ENCODE measurements at regions not wholly inside any gene's neighbourhood (a gene's known extent, or its start where the extent isn't known, plus 50 kb on each side); places are given as distances from the start of the nearest gene placed in this dataset.

DNA sequence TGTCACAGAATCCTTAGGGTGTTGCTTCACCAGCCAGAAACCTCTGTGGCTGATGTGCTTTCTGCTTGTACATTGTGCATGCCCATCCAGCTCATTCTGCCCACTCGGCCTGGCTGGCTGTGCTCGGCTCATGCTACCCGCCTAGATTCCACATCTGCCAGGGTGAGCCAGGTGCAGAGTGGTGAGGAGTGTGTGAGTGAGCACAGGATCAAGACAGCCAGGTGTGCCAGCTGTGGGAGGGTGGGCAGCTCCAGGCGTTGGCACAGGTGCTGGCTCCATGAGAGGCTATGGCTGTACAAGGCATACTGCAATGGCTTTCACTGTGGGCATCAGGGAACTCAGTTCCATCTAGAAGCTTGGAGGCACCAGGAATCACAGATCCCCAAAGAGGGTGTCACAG is 1321.8 kb upstream of the CRIM1 start:
- Mint-ChIP-seq H3K9me3 (peaks cover 5% of the 10 kb centered on the region), H3K27ac (no peak overlapping the region), H3K4me3 (no peak overlapping the region), H3K4me1 (no peaks in the 10 kb centered on the region), H3K36me3 (ENCODE audit: low read depth) (no peaks in the 10 kb centered on the region), H3K27me3 (no peaks in the 10 kb centered on the region)
- ChIA-PET POLR2A (no interaction called here), CTCF (no interaction called here)
- no peak for DNase-seq

DNA sequence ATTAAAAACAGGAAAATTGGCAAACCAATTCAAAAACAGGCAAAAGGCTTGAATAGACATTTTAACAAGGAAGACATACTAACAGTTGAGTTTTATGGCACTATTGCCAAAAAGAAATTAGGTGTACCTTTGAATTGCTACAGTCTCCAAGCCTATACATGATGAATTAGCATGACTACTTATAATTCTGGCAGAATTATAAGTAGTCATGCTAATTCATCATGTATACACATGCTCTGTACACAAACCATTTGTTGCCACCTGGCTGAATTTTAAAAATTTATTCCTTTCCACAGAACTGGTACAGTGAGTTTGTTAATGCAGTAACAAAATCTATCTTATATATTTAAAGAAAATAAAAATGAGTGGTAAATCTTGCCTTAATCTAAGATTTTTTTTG is 1332.0 kb upstream of the CRIM1 start:
- DNase-seq, result no peak
- no peak overlapping the region for H3K4me3 Mint-ChIP-seq
- H3K36me3 Mint-ChIP-seq (ENCODE audit: low read depth), result no peaks in the 10 kb centered on the region
- H3K27ac Mint-ChIP-seq, result no peak overlapping the region
- no peaks in the 10 kb centered on the region for H3K4me1 Mint-ChIP-seq
- CTCF ChIA-PET, result no interaction called here
- peaks cover 9% of the 10 kb centered on the region for H3K9me3 Mint-ChIP-seq
- POLR2A ChIA-PET, result no interaction called here
- H3K27me3 Mint-ChIP-seq, result no peaks in the 10 kb centered on the region

DNA sequence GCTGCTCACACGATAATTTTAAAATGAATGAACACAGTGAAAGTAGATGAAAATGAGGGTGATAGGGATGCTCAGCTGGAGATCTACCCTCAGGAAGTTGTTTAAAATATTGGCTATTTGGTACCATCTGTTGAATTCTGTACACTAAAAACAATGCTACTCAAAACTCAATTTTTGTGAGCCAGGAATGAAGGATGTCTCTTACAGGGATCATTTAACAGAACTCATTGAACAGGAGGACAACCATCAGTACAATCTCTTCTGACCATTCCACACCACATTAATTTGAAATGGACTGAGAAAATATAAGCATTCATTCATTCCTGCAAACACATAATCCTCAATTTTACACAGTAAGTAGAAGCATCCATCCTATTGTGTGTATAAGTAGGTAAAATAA is 1355.1 kb upstream of the CRIM1 start:
- ChIA-PET POLR2A (no interaction called here), CTCF (no interaction called here)
- no peak for DNase-seq
- Mint-ChIP-seq H3K36me3 (ENCODE audit: low read depth) (no peaks in the 10 kb centered on the region), H3K27me3 (no peaks in the 10 kb centered on the region), H3K9me3 (peaks cover 3% of the 10 kb centered on the region), H3K4me3 (no peak overlapping the region), H3K4me1 (no peaks in the 10 kb centered on the region), H3K27ac (no peak overlapping the region)

DNA sequence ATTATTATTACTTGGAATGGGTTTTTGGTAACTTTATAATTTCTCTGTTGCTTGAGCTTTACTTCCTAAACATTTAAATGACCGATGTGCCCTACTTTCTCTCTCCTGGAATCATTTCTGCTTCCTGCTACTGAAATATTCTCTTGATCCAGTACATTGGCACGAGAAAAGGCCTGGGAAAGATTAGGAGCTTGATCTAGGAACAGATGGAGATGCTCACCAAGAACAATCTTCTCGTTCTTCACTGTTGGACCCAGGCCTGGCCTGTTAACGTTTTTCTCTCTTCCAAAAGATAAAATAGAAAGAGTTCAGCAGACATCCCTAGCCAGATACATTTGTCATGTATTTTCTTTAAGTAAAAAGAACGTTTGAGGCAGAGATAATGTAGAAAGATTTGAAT is 1356.8 kb upstream of the CRIM1 start:
- ChIA-PET CTCF (no interaction called here), POLR2A (no interaction called here)
- H3K27ac Mint-ChIP-seq, result no peak overlapping the region
- no peaks in the 10 kb centered on the region for H3K4me1 Mint-ChIP-seq
- no peaks in the 10 kb centered on the region for H3K36me3 Mint-ChIP-seq (ENCODE audit: low read depth)
- DNase-seq, result no peak
- H3K4me3 Mint-ChIP-seq, result no peak overlapping the region
- H3K27me3 Mint-ChIP-seq, result no peaks in the 10 kb centered on the region
- peaks cover 3% of the 10 kb centered on the region for H3K9me3 Mint-ChIP-seq

DNA sequence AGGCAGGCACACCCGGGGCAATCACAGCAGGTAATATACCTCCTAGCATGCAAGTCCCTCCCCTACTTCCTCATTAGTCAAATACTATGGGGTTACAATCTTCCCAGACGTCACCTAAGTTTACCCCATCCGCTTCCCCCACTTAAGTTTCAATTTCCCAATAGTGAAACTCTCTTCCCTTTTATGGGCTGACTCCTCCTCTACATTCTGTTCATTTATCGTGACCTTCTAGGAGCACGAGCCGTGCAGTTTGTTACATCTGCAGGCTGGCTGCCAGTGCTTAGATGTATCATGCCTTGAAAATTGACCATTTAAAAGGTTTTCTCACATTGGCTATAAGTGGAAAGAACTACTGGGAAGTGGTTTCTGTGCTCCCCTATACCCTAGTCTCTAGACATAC is 1357.8 kb upstream of the CRIM1 start:
- POLR2A ChIA-PET, result no interaction called here
- Mint-ChIP-seq H3K9me3 (peaks cover 3% of the 10 kb centered on the region), H3K27ac (no peak overlapping the region), H3K4me1 (no peaks in the 10 kb centered on the region), H3K36me3 (ENCODE audit: low read depth) (no peaks in the 10 kb centered on the region), H3K4me3 (no peak overlapping the region), H3K27me3 (no peaks in the 10 kb centered on the region)
- no peak for DNase-seq
- CTCF ChIA-PET, result no interaction called here

DNA sequence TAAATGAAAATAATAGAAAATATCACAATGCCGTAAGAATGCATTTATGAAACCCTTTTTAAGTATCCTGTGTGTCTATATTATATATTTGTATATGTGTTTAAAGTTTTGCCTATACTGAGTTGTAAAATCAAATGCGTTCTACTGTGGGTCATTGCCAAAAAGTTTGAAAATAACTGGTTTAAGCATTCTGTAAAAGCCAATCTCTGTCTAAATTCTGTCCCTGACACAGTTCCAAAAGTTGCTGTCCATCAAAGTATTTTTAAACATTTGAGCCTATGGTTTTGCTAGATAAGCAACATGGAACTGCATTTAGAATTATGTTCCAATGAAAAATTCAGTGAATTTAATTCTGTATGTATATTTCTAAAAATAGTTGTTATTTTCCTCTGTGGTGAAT is 1360.4 kb upstream of the CRIM1 start:
- Mint-ChIP-seq H3K36me3 (ENCODE audit: low read depth) (no peaks in the 10 kb centered on the region), H3K27ac (no peak overlapping the region), H3K27me3 (no peaks in the 10 kb centered on the region), H3K4me3 (no peak overlapping the region), H3K9me3 (peaks cover 3% of the 10 kb centered on the region), H3K4me1 (no peaks in the 10 kb centered on the region)
- CTCF ChIA-PET, result no interaction called here
- DNase-seq, result no peak
- POLR2A ChIA-PET, result no interaction called here

DNA sequence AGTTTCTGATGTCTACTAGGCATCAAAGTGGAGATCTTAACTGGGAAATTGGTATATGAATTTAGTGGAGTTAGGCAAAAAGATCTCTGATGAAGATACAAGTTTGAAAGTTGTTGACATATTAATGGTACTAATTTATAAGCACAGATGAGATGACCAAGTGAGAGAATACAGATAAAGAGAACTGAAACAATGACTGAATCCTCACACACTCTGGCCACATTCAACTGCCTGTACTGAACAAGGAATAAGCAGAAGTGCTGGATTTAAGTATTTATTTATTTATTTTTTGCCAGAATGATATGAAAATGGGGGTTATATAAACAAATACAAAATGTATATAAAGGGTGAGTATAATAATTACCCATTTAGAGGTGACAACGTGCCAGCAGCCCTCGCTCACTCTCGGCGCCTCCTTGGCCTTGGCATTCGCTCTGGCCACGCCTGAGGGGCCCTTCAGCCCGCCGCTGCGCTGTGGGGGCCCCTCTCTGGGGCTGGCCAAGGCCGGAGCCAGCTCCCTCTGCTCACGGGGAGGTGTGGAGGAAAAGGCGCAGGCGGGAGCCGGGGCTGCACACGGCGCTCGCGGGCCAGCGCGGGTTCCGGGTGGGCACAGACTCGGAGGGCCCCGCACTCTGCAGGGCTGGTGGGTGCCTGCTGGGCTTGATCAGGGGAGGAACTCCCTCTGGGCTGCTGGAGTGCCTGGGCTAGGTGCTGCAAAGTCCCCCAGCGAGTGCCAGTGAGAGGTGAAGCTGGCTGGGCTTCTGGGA is 1363.9 kb upstream of the CRIM1 start:
- Mint-ChIP-seq H3K36me3 (ENCODE audit: low read depth) (no peaks in the 10 kb centered on the region), H3K9me3 (no peaks in the 10 kb centered on the region), H3K4me1 (no peaks in the 10 kb centered on the region), H3K27ac (no peak overlapping the region), H3K4me3 (no peak overlapping the region), H3K27me3 (no peaks in the 10 kb centered on the region)
- no peak for DNase-seq
- CTCF ChIA-PET, result no interaction called here
- POLR2A ChIA-PET, result no interaction called here

DNA sequence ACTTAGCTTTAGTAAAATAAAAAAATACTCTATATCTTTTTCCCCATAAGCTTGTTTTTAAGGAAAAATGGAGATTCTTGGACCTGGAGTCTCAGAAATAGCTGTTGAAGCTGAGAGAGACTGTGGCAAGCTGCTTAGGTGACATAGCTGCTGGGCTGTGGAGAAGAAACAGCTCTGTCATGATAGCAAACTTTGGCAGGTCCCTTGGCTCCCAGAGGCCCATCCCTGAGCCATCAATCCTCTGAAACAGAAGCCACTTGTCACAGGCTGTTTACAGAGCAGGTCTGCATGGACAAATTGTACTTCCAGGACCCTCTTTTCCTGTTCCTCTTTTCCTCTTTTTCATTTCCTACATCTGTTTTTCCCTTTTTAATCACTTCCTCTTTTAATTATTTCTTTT is 1370.1 kb upstream of the CRIM1 start:
- Mint-ChIP-seq H3K4me3 (no peak overlapping the region), H3K36me3 (ENCODE audit: low read depth) (no peaks in the 10 kb centered on the region), H3K4me1 (no peaks in the 10 kb centered on the region), H3K27ac (no peak overlapping the region), H3K27me3 (no peaks in the 10 kb centered on the region), H3K9me3 (no peaks in the 10 kb centered on the region)
- no peak for DNase-seq
- ChIA-PET POLR2A (no interaction called here), CTCF (no interaction called here)

DNA sequence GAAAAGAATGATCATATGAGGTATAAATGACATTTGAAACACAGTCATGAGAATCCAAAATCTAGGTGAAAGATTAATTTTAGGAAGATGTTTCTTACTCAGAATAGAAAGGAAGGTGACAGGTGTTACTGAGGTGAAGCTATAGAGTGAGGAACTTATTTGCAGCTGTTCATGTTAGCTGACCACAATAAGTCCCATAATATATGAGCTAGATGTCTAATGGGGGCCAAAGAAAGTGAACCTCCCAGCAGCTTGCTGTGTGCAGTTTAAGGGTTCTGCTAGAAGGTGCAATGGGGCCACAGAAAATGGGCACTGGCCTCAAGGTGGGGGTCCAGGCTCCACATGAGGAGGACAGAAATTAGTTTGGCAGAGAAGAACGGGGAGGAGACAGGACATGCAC is 1374.9 kb upstream of the CRIM1 start:
- Mint-ChIP-seq H3K27ac (no peak overlapping the region), H3K36me3 (ENCODE audit: low read depth) (no peaks in the 10 kb centered on the region), H3K4me3 (no peak overlapping the region), H3K9me3 (peaks cover 4% of the 10 kb centered on the region), H3K4me1 (no peaks in the 10 kb centered on the region), H3K27me3 (no peaks in the 10 kb centered on the region)
- CTCF ChIA-PET, result no interaction called here
- POLR2A ChIA-PET, result no interaction called here
- DNase-seq, result no peak

DNA sequence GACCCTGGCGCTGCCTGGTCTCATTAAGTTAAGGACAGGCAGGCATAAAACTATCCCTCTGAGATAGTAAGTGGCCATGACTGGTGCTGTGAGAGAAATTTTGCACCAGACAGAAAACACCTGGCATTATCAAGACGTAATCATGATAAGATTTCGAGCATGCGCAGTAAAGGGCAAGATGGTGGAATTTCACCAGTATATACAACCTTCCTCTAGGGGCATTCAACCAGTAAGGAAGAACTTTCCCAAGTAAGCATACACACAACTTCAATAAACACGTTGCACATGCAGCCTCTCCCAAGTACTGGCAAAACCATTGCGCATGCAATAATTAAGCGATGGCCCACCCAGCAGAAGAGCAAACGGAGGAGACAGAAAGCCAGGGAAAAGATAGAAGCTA is 1376.4 kb upstream of the CRIM1 start:
- Mint-ChIP-seq H3K27me3 (no peaks in the 10 kb centered on the region), H3K4me3 (no peak overlapping the region), H3K9me3 (peaks cover 6% of the 10 kb centered on the region), H3K4me1 (no peaks in the 10 kb centered on the region), H3K27ac (no peak overlapping the region), H3K36me3 (ENCODE audit: low read depth) (no peaks in the 10 kb centered on the region)
- no peak for DNase-seq
- ChIA-PET CTCF (no interaction called here), POLR2A (no interaction called here)

DNA sequence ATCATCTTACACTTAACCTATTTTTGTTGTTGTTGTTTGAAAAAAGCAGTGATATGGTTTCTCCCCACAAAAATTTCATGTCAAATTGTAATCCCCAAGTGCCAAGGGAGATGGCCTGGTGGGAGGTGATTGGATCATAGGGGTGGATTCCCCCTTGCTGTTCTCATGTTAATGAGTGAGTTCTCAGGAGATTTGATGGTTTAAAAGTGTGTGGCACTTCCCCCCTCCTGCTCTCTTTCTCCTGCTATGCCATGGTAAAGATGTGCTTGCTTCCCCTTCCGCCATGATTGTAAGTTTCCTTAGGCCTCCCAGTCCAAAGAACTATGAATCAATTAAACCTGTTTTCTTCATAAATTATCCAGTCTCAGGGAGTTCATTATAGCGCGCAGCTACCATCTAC is 1362.7 kb upstream of the FAM98A start:
- Mint-ChIP-seq H3K36me3 (ENCODE audit: low read depth) (no peaks in the 10 kb centered on the region), H3K27me3 (no peaks in the 10 kb centered on the region), H3K9me3 (no peaks in the 10 kb centered on the region), H3K27ac (no peak overlapping the region), H3K4me1 (no peaks in the 10 kb centered on the region), H3K4me3 (no peak overlapping the region)
- ChIA-PET POLR2A (no interaction called here), CTCF (no interaction called here)
- DNase-seq, result no peak

DNA sequence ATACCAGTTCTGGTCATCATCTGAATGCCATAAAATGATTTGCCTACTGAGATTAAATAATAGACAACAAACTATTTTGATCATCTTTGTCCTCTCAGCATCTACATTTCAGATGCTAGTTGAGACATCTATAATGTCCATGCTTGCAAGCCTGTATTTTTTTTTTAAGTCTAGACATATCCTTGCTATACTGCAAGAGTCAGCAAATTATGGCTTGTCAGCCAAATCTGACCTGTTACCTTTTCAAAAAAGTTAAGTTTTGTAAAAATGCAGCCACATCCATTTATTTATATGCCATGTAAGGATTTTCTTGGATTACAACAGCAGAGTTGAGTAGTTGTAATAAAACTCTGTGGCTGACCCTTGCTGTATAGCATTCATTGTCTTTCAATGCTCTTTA is 1355.7 kb upstream of the FAM98A start:
- ChIA-PET CTCF (no interaction called here), POLR2A (no interaction called here)
- no peaks in the 10 kb centered on the region for H3K27me3 Mint-ChIP-seq
- DNase-seq, result no peak
- H3K36me3 Mint-ChIP-seq (ENCODE audit: low read depth), result no peaks in the 10 kb centered on the region
- H3K27ac Mint-ChIP-seq, result no peak overlapping the region
- H3K4me3 Mint-ChIP-seq, result no peak overlapping the region
- H3K4me1 Mint-ChIP-seq, result no peaks in the 10 kb centered on the region
- H3K9me3 Mint-ChIP-seq, result no peaks in the 10 kb centered on the region

DNA sequence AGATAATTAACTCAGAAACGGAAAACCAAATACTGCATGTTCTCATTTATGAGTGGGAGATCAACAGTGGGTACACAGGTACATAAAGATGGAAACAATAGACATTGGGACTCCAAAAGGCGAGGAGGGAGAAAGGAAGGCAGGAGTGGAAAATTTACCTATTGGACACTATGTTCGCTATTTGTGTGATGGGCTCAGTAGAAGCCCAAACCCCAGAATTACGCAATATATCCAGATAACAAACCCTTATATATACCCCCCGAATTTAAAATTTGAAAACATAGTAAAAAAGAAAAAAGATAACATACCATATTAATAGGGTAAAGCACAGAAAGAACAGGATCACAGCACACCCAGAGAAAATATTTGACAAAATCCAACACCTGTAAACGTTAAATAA is 1351.7 kb upstream of the FAM98A start:
- ChIA-PET POLR2A (no interaction called here), CTCF (no interaction called here)
- H3K4me1 Mint-ChIP-seq, result no peaks in the 10 kb centered on the region
- no peaks in the 10 kb centered on the region for H3K36me3 Mint-ChIP-seq (ENCODE audit: low read depth)
- no peak for DNase-seq
- H3K27ac Mint-ChIP-seq, result no peak overlapping the region
- H3K27me3 Mint-ChIP-seq, result no peaks in the 10 kb centered on the region
- no peak overlapping the region for H3K4me3 Mint-ChIP-seq
- peaks cover 2% of the 10 kb centered on the region for H3K9me3 Mint-ChIP-seq

DNA sequence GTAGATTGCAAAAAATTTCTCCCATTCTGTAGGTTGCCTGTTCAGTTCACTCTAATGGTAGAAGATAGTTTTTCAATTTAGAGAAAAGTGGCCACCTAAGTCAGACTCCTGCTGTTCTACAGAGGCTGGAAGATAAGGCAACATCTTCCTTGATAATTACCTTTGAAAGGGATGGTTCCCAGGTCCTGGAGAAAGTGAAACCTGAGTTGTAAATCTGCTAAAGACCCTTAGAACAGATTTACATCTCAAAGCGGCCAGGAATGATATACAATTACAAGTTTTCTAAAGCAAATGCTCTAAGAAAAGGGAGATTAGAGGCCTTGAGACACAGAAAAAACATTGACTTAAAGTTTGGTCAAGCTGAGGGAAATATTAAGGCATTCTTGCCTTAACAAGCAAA is 1350.2 kb upstream of the FAM98A start:
- Mint-ChIP-seq H3K27ac (no peak overlapping the region), H3K4me3 (no peak overlapping the region), H3K36me3 (ENCODE audit: low read depth) (no peaks in the 10 kb centered on the region), H3K9me3 (peaks cover 2% of the 10 kb centered on the region), H3K27me3 (no peaks in the 10 kb centered on the region), H3K4me1 (no peaks in the 10 kb centered on the region)
- POLR2A ChIA-PET, result no interaction called here
- CTCF ChIA-PET, result no interaction called here
- no peak for DNase-seq

DNA sequence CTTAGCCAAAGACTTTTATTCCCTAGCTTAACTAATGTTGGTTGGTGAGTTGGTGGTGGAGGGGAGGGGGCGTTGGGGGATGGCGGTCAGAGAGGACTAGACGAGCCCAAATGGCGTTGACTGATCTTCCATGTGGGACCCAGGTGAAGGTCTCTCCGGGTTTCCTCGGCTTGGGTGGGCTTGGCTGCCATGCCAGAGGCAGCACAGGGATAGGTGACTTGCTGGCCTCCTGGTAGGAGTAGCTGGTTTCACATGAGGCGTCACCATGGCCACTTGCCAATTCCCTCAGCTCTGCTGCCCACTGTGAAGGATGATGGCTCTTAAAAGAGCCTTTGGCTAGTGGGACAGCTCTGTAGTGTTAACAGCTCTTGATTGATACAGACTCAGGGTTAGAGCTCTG is 1337.0 kb upstream of the FAM98A start:
- H3K27ac Mint-ChIP-seq, result no peak overlapping the region
- H3K9me3 Mint-ChIP-seq, result peaks cover 7% of the 10 kb centered on the region
- H3K27me3 Mint-ChIP-seq, result no peaks in the 10 kb centered on the region
- H3K4me3 Mint-ChIP-seq, result no peak overlapping the region
- ChIA-PET POLR2A (no interaction called here), CTCF (no interaction called here)
- no peaks in the 10 kb centered on the region for H3K4me1 Mint-ChIP-seq
- DNase-seq, result no peak
- H3K36me3 Mint-ChIP-seq (ENCODE audit: low read depth), result no peaks in the 10 kb centered on the region

Measured in activated CD4-positive, alpha-beta T cell treated with anti-CD3 and anti-CD28 coated beads, Interleukin-2, amount 10 ng/mL, durations not matched to agents 7 days and 5 days (primary cell).